ENCODE measurements at regions not wholly inside any gene's neighbourhood (a gene's known extent, or its start where the extent isn't known, plus 50 kb on each side); places are given as distances from the start of the nearest gene placed in this dataset.

- TF ChIP-seq CTCF (IDR thresholded peaks at IDR 0.05) (no peak), POLR2A (IDR thresholded peaks at IDR 0.05) (no peak)
Measured at GRCh38 chr7:69204943-69205342, 393.3 kb upstream of the AUTS2 start.
